SK-N-SH treated with all-trans-retinoic acid at 6 μM for 48 hours (cell line): ENCODE measurements at regions not wholly inside any gene's neighbourhood (a gene's known extent, or its start where the extent isn't known, plus 50 kb on each side); places are given as distances from the start of the nearest gene placed in this dataset.
"Not testable (repeated sequence)": the region's sequence is repeated elsewhere in the genome, so short reads cannot be mapped to it uniquely, and the experiment has no call there.

Experiments used
- ATAC-seq: fragments of 200-7000 bp; cut with Tn5 transposase; 3 replicates; pipeline ENCODE4 v1.9.1; 2020; ENCODE audit warnings: mild to moderate bottlenecking, moderate library complexity
- ARNTL ChIP-seq: fragments of 450-650 bp; formaldehyde crosslinking; IDR thresholded peaks from 2 replicates; pipeline ENCODE4 v1.5.0; 2020; ENCODE audit warnings: low read depth, mild to moderate bottlenecking, moderate library complexity, borderline replicate concordance
- BACH2 ChIP-seq: fragments of 250-450 bp; sonication (Bioruptor Pico); IDR thresholded peaks from 2 replicates; pipeline ENCODE4 v1.9.0; 2021; ENCODE audit warnings: mild to moderate bottlenecking, borderline replicate concordance
- CSDC2 ChIP-seq: fragments of 250-450 bp; sonication (Bioruptor Pico); IDR thresholded peaks from 2 replicates; pipeline ENCODE4 v1.5.0; 2020; ENCODE audit warnings: mild to moderate bottlenecking, moderate library complexity
- ESRRG ChIP-seq: fragments of 250-450 bp; sonication (Bioruptor Pico); IDR thresholded peaks from 2 replicates; pipeline ENCODE4 v1.6.1; 2021; ENCODE audit warnings: mild to moderate bottlenecking
- GLIS3 ChIP-seq: fragments of 250-450 bp; sonication (Bioruptor Pico); IDR thresholded peaks from 2 replicates; pipeline ENCODE4 v1.5.0; 2020; ENCODE audit warnings: mild to moderate bottlenecking, moderate library complexity
- ISL1 ChIP-seq: fragments of 250-450 bp; sonication (Bioruptor Pico); IDR thresholded peaks from 2 replicates; pipeline ENCODE4 v2.1.2; 2022; ENCODE audit warnings: mild to moderate bottlenecking, moderate library complexity
- OSR1 ChIP-seq: fragments of 250-450 bp; sonication (Bioruptor Pico); IDR thresholded peaks from 2 replicates; pipeline ENCODE4 v1.8.0; 2022; ENCODE audit warnings: moderate library complexity, mild to moderate bottlenecking, inconsistent platforms
- PPARA ChIP-seq: fragments of 250-450 bp; sonication (Bioruptor Pico); IDR thresholded peaks from 2 replicates; pipeline ENCODE4 v1.5.0; 2020; ENCODE audit warnings: mild to moderate bottlenecking, borderline replicate concordance
- RARB ChIP-seq: fragments of 250-450 bp; sonication (Bioruptor Pico); IDR thresholded peaks from 2 replicates; pipeline ENCODE4 v1.8.0; 2021; ENCODE audit warnings: mild to moderate bottlenecking, moderate library complexity
- SNAI2 ChIP-seq: fragments of 250-450 bp; sonication (Bioruptor Pico); IDR thresholded peaks from 2 replicates; pipeline ENCODE4 v1.5.0; 2020; ENCODE audit warnings: mild to moderate bottlenecking, moderate library complexity
- TCF4 ChIP-seq: fragments of 250-450 bp; sonication (Bioruptor Pico); IDR thresholded peaks from 2 replicates; pipeline ENCODE4 v1.8.0; 2021; ENCODE audit warnings: mild to moderate bottlenecking, moderate library complexity, borderline replicate concordance
- TOX ChIP-seq: fragments of 250-450 bp; sonication (Bioruptor Pico); IDR thresholded peaks from 2 replicates; pipeline ENCODE4 v1.8.0; 2021; ENCODE audit warnings: mild to moderate bottlenecking, moderate library complexity, borderline replicate concordance
- ZC3H10 ChIP-seq: fragments of 250-450 bp; sonication (Bioruptor Pico); IDR thresholded peaks from 2 replicates; pipeline ENCODE4 v1.5.1; 2021; ENCODE audit warnings: mild to moderate bottlenecking, moderate library complexity
- ZFP3 ChIP-seq: fragments of 250-450 bp; sonication (Bioruptor Pico); IDR thresholded peaks from 2 replicates; pipeline ENCODE4 v1.5.0; 2020; ENCODE audit warnings: mild to moderate bottlenecking, moderate library complexity
- ZFP30 ChIP-seq: fragments of 450-650 bp; formaldehyde crosslinking; IDR thresholded peaks from 2 replicates; pipeline ENCODE4 v1.5.0; 2022; ENCODE audit warnings: mild to moderate bottlenecking, moderate library complexity
- ZNF565 ChIP-seq: fragments of 450-650 bp; formaldehyde crosslinking; conservative IDR thresholded peaks from 2 replicates; pipeline ENCODE4 v1.5.0; 2020; ENCODE audit warnings: low read depth, mild to moderate bottlenecking, moderate library complexity
- ZNF70 ChIP-seq: fragments of 450-650 bp; formaldehyde crosslinking; IDR thresholded peaks from 2 replicates; pipeline ENCODE4 v1.5.0; 2020; ENCODE audit warnings: mild to moderate bottlenecking, moderate library complexity
- ZNF8 ChIP-seq: fragments of 450-650 bp; formaldehyde crosslinking; IDR thresholded peaks from 2 replicates; pipeline ENCODE4 v1.5.0; 2020; ENCODE audit warnings: mild to moderate bottlenecking, moderate library complexity
- TF ChIP-seq, protein P1 (sequence below): fragments of 250-450 bp; sonication (Bioruptor Pico); IDR thresholded peaks from 2 replicates; pipeline ENCODE4 v1.8.0; 2020; ENCODE audit warnings: mild to moderate bottlenecking, moderate library complexity, borderline replicate concordance
- TF ChIP-seq, protein P2 (sequence below): fragments of 250-450 bp; sonication (Bioruptor Pico); IDR thresholded peaks from 2 replicates; pipeline ENCODE4 v1.5.1; 2020; ENCODE audit warnings: low read depth, mild to moderate bottlenecking, moderate library complexity
- TF ChIP-seq, protein P3 (sequence below): fragments of 250-450 bp; sonication (Bioruptor Pico); IDR thresholded peaks from 2 replicates; pipeline ENCODE4 v1.8.0; 2021; ENCODE audit warnings: low read depth, mild to moderate bottlenecking, moderate library complexity, borderline replicate concordance
- TF ChIP-seq, protein P4 (sequence below): fragments of 250-450 bp; sonication (Bioruptor Pico); IDR thresholded peaks from 2 replicates; pipeline ENCODE4 v1.5.1; 2021; ENCODE audit warnings: mild to moderate bottlenecking, moderate library complexity
- TF ChIP-seq, protein P5 (sequence below): fragments of 250-450 bp; sonication (Bioruptor Pico); IDR thresholded peaks from 2 replicates; pipeline ENCODE4 v1.5.0; 2020; ENCODE audit warnings: mild to moderate bottlenecking, moderate library complexity

DNA sequence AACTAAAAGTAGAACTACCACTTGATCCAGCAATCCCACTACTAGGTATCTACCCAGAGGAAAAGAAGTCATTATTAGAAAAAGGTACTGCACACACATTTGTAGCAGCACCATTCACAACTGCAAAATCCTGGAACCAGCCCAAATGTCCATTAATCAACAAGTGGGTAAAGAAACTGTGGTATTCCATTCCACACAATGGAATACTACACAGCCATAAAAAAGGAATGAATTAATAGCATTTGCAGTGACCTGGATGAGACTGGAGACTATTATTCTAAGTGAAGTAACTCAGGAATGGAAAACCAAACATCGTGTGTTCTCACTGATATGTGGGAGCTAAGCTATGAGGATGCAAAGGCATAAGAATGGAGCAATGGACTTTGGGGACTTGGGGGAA, 783.8 kb downstream of the KCNJ2 start:
- TF ChIP-seq ZNF8 (CRISPR knock-in tag): peak; percentile 82
- ATAC-seq: not testable (repeated sequence)

DNA sequence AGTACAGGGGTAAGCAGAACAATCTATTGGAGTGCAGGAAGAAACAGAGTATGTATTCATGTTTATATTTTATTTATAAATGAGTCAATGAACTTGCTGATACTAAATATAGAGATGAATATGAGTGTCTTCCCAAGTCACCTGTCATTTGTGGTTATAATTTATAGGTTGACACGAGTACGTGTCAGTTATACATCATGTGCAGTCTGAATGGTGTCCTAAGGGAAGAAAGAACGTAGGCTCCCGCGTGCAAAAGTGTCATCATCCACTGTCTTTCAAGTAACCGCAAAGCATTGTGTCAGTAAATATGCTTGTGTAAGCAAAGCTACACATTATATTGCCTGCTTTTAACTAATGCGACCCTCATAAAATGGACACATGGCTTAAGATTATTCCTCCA, 786.1 kb downstream of the KCNJ2 start:
- no peak for ATAC-seq
- no peak for TF ChIP-seq SNAI2 (CRISPR knock-in tag)
- TF ChIP-seq, protein P1, sequence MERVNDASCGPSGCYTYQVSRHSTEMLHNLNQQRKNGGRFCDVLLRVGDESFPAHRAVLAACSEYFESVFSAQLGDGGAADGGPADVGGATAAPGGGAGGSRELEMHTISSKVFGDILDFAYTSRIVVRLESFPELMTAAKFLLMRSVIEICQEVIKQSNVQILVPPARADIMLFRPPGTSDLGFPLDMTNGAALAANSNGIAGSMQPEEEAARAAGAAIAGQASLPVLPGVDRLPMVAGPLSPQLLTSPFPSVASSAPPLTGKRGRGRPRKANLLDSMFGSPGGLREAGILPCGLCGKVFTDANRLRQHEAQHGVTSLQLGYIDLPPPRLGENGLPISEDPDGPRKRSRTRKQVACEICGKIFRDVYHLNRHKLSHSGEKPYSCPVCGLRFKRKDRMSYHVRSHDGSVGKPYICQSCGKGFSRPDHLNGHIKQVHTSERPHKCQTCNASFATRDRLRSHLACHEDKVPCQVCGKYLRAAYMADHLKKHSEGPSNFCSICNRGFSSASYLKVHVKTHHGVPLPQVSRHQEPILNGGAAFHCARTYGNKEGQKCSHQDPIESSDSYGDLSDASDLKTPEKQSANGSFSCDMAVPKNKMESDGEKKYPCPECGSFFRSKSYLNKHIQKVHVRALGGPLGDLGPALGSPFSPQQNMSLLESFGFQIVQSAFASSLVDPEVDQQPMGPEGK (CRISPR knock-in tag): no peak
- no peak for TF ChIP-seq OSR1 (CRISPR knock-in tag)
- no peak for TF ChIP-seq ARNTL
- no peak for TF ChIP-seq GLIS3 (CRISPR knock-in tag)
- TF ChIP-seq TOX: no peak
- TF ChIP-seq RARB (CRISPR knock-in tag): no peak
- TF ChIP-seq ZNF8 (CRISPR knock-in tag): no peak
- no peak for TF ChIP-seq ESRRG (CRISPR knock-in tag)
- TF ChIP-seq, protein P2, sequence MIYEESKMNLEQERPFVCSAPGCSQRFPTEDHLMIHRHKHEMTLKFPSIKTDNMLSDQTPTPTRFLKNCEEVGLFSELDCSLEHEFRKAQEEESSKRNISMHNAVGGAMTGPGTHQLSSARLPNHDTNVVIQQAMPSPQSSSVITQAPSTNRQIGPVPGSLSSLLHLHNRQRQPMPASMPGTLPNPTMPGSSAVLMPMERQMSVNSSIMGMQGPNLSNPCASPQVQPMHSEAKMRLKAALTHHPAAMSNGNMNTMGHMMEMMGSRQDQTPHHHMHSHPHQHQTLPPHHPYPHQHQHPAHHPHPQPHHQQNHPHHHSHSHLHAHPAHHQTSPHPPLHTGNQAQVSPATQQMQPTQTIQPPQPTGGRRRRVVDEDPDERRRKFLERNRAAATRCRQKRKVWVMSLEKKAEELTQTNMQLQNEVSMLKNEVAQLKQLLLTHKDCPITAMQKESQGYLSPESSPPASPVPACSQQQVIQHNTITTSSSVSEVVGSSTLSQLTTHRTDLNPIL (CRISPR knock-in tag): no peak
- no peak for TF ChIP-seq ZNF70 (CRISPR knock-in tag)
- no peak for TF ChIP-seq ISL1 (CRISPR knock-in tag)
- TF ChIP-seq, protein P3, sequence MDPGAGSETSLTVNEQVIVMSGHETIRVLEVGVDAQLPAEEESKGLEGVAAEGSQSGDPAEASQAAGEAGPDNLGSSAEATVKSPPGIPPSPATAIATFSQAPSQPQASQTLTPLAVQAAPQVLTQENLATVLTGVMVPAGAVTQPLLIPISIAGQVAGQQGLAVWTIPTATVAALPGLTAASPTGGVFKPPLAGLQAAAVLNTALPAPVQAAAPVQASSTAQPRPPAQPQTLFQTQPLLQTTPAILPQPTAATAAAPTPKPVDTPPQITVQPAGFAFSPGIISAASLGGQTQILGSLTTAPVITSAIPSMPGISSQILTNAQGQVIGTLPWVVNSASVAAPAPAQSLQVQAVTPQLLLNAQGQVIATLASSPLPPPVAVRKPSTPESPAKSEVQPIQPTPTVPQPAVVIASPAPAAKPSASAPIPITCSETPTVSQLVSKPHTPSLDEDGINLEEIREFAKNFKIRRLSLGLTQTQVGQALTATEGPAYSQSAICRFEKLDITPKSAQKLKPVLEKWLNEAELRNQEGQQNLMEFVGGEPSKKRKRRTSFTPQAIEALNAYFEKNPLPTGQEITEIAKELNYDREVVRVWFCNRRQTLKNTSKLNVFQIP (CRISPR knock-in tag): no peak
- no peak for TF ChIP-seq ZC3H10 (CRISPR knock-in tag)
- no peak for TF ChIP-seq BACH2 (CRISPR knock-in tag)

DNA sequence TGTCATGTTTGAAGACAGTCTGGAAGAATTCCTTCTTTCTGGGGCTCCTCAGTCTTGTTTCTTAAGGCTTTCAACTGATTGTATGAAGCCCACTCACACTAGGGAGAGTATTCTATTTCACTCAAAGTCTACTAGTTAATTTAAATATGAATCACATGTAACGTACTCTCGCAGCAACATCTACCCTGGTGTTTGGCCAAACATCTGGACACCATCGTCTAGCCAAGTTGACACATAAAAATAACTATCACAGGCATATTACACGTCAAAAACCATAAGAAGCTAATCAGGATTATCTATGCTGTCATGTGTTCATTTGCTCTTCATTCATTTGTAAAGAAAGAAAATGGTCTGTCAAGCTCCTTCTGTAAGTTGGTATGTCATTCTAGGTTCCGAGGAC, 787.4 kb downstream of the KCNJ2 start:
- ATAC-seq: no peak
- TF ChIP-seq RARB (CRISPR knock-in tag) (no peak), ZC3H10 (CRISPR knock-in tag) (no peak), ZNF8 (CRISPR knock-in tag) (no peak), ZNF565 (no peak), ISL1 (CRISPR knock-in tag) (no peak), OSR1 (CRISPR knock-in tag) (no peak), ARNTL (no peak), SNAI2 (CRISPR knock-in tag) (no peak), GLIS3 (CRISPR knock-in tag) (no peak), ESRRG (CRISPR knock-in tag) (no peak), TOX (no peak), ZFP30 (CRISPR knock-in tag) (no peak), ZFP3 (CRISPR knock-in tag) (no peak), ZNF70 (CRISPR knock-in tag) (no peak)
- TF ChIP-seq, protein P4, sequence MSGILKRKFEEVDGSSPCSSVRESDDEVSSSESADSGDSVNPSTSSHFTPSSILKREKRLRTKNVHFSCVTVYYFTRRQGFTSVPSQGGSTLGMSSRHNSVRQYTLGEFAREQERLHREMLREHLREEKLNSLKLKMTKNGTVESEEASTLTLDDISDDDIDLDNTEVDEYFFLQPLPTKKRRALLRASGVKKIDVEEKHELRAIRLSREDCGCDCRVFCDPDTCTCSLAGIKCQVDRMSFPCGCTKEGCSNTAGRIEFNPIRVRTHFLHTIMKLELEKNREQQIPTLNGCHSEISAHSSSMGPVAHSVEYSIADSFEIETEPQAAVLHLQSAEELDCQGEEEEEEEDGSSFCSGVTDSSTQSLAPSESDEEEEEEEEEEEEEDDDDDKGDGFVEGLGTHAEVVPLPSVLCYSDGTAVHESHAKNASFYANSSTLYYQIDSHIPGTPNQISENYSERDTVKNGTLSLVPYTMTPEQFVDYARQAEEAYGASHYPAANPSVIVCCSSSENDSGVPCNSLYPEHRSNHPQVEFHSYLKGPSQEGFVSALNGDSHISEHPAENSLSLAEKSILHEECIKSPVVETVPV (CRISPR knock-in tag): no peak
- TF ChIP-seq, protein P3 (CRISPR knock-in tag): no peak

DNA sequence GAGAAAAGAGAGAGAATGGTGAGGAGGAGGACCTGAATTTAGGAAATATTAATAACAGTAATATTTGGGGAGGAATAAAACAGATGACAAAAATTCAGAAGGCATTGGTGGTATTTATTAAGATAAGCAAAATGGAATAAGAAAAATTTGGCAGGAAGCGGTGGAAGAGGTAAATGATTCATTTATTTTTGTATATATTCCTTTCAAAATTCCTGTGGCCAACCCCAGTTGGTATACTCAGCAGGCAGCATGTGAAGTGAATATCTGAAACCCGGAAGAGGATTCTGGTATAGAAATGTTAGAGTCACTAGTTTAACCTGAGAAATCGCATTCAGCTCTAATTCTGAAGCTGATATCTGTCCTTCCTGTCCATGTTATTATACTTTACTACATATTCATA, 792.0 kb downstream of the KCNJ2 start:
- TF ChIP-seq, protein P5, sequence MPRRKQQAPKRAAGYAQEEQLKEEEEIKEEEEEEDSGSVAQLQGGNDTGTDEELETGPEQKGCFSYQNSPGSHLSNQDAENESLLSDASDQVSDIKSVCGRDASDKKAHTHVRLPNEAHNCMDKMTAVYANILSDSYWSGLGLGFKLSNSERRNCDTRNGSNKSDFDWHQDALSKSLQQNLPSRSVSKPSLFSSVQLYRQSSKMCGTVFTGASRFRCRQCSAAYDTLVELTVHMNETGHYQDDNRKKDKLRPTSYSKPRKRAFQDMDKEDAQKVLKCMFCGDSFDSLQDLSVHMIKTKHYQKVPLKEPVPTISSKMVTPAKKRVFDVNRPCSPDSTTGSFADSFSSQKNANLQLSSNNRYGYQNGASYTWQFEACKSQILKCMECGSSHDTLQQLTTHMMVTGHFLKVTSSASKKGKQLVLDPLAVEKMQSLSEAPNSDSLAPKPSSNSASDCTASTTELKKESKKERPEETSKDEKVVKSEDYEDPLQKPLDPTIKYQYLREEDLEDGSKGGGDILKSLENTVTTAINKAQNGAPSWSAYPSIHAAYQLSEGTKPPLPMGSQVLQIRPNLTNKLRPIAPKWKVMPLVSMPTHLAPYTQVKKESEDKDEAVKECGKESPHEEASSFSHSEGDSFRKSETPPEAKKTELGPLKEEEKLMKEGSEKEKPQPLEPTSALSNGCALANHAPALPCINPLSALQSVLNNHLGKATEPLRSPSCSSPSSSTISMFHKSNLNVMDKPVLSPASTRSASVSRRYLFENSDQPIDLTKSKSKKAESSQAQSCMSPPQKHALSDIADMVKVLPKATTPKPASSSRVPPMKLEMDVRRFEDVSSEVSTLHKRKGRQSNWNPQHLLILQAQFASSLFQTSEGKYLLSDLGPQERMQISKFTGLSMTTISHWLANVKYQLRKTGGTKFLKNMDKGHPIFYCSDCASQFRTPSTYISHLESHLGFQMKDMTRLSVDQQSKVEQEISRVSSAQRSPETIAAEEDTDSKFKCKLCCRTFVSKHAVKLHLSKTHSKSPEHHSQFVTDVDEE (CRISPR knock-in tag): no peak
- TF ChIP-seq TOX: no peak
- no peak for TF ChIP-seq ESRRG (CRISPR knock-in tag)
- no peak for TF ChIP-seq SNAI2 (CRISPR knock-in tag)
- TF ChIP-seq, protein P2 (CRISPR knock-in tag): no peak
- TF ChIP-seq PPARA (CRISPR knock-in tag): no peak
- no peak for TF ChIP-seq ZFP30 (CRISPR knock-in tag)
- no peak for TF ChIP-seq ZNF8 (CRISPR knock-in tag)
- TF ChIP-seq RARB (CRISPR knock-in tag): no peak
- no peak for TF ChIP-seq ZNF565
- TF ChIP-seq GLIS3 (CRISPR knock-in tag): no peak
- no peak for TF ChIP-seq OSR1 (CRISPR knock-in tag)
- no peak for TF ChIP-seq ZNF70 (CRISPR knock-in tag)
- TF ChIP-seq TCF4 (CRISPR knock-in tag): no peak
- TF ChIP-seq ARNTL: no peak
- TF ChIP-seq CSDC2: no peak
- no peak for TF ChIP-seq ZC3H10 (CRISPR knock-in tag)
- no peak for TF ChIP-seq BACH2 (CRISPR knock-in tag)
- ATAC-seq: no peak
